ENCODE measurements at regions not wholly inside any gene's neighbourhood (a gene's known extent, or its start where the extent isn't known, plus 50 kb on each side); places are given as distances from the start of the nearest gene placed in this dataset.

- ChIA-PET CTCF (no interaction called here), POLR2A (no interaction called here)
- Mint-ChIP-seq H3K9me3 (peaks cover 4% of the 10 kb centered on the region), H3K4me3 (no peak overlapping the region), H3K4me1 (no peaks in the 10 kb centered on the region), H3K36me3 (ENCODE audit: low read depth) (no peaks in the 10 kb centered on the region), H3K27ac (no peak overlapping the region), H3K27me3 (no peaks in the 10 kb centered on the region)
- DNase-seq = no peak
These were observed 441.4 kb downstream of the COL12A1 start for GRCh38 chr6:74764486-74764885.

GRCh38 chr6:74762841-74763240, 443.0 kb downstream of the COL12A1 start:
- Mint-ChIP-seq H3K4me3 (no peak overlapping the region), H3K9me3 (peaks cover 4% of the 10 kb centered on the region), H3K27ac (no peak overlapping the region), H3K27me3 (no peaks in the 10 kb centered on the region), H3K36me3 (ENCODE audit: low read depth) (no peaks in the 10 kb centered on the region), H3K4me1 (no peaks in the 10 kb centered on the region)
- ChIA-PET CTCF (no interaction called here), POLR2A (no interaction called here)
- DNase-seq = no peak

GRCh38 chr6:74757813-74758212, 448.0 kb downstream of the COL12A1 start:
- H3K4me1 Mint-ChIP-seq = no peaks in the 10 kb centered on the region
- no peak overlapping the region for H3K27ac Mint-ChIP-seq
- ChIA-PET CTCF (no interaction called here), POLR2A (no interaction called here)
- DNase-seq = no peak
- H3K36me3 Mint-ChIP-seq (ENCODE audit: low read depth) = no peaks in the 10 kb centered on the region
- H3K27me3 Mint-ChIP-seq = no peaks in the 10 kb centered on the region
- no peak overlapping the region for H3K4me3 Mint-ChIP-seq
- H3K9me3 Mint-ChIP-seq = no peaks in the 10 kb centered on the region

GRCh38 chr6:74756923-74757322, 448.9 kb downstream of the COL12A1 start:
- H3K36me3 Mint-ChIP-seq (ENCODE audit: low read depth) = no peaks in the 10 kb centered on the region
- DNase-seq = no peak
- CTCF ChIA-PET = no interaction called here
- no peaks in the 10 kb centered on the region for H3K9me3 Mint-ChIP-seq
- H3K4me1 Mint-ChIP-seq = no peaks in the 10 kb centered on the region
- no peaks in the 10 kb centered on the region for H3K27me3 Mint-ChIP-seq
- no peak overlapping the region for H3K27ac Mint-ChIP-seq
- H3K4me3 Mint-ChIP-seq = no peak overlapping the region
- POLR2A ChIA-PET = no interaction called here

- no peaks in the 10 kb centered on the region for H3K27me3 Mint-ChIP-seq
- H3K4me1 Mint-ChIP-seq = no peaks in the 10 kb centered on the region
- POLR2A ChIA-PET = no interaction called here
- no peaks in the 10 kb centered on the region for H3K9me3 Mint-ChIP-seq
- CTCF ChIA-PET = no interaction called here
- no peak overlapping the region for H3K27ac Mint-ChIP-seq
- DNase-seq = no peak
- no peaks in the 10 kb centered on the region for H3K36me3 Mint-ChIP-seq (ENCODE audit: low read depth)
- H3K4me3 Mint-ChIP-seq = no peak overlapping the region
These were observed 450.1 kb downstream of the COL12A1 start for GRCh38 chr6:74755778-74756177.

- ChIA-PET CTCF (no interaction called here), POLR2A (no interaction called here)
- H3K27me3 Mint-ChIP-seq = no peaks in the 10 kb centered on the region
- DNase-seq = no peak
- H3K4me1 Mint-ChIP-seq = no peaks in the 10 kb centered on the region
- no peak overlapping the region for H3K27ac Mint-ChIP-seq
- no peak overlapping the region for H3K4me3 Mint-ChIP-seq
- no peaks in the 10 kb centered on the region for H3K36me3 Mint-ChIP-seq (ENCODE audit: low read depth)
- no peaks in the 10 kb centered on the region for H3K9me3 Mint-ChIP-seq
These were observed 450.7 kb downstream of the COL12A1 start for GRCh38 chr6:74755196-74755595.

GRCh38 chr6:74753883-74754600, 451.8 kb downstream of the COL12A1 start:
- H3K4me1 Mint-ChIP-seq = no peaks in the 10 kb centered on the region
- H3K27me3 Mint-ChIP-seq = no peaks in the 10 kb centered on the region
- no peak for DNase-seq
- no peak overlapping the region for H3K4me3 Mint-ChIP-seq
- H3K9me3 Mint-ChIP-seq = no peaks in the 10 kb centered on the region
- ChIA-PET POLR2A (no interaction called here), CTCF (no interaction called here)
- no peak overlapping the region for H3K27ac Mint-ChIP-seq
- H3K36me3 Mint-ChIP-seq (ENCODE audit: low read depth) = no peaks in the 10 kb centered on the region

GRCh38 chr6:74752303-74752702, 453.6 kb downstream of the COL12A1 start:
- DNase-seq = no peak
- POLR2A ChIA-PET = no interaction called here
- Mint-ChIP-seq H3K27me3 (no peaks in the 10 kb centered on the region), H3K4me3 (no peak overlapping the region), H3K27ac (no peak overlapping the region), H3K9me3 (no peaks in the 10 kb centered on the region), H3K36me3 (ENCODE audit: low read depth) (no peaks in the 10 kb centered on the region), H3K4me1 (no peaks in the 10 kb centered on the region)
- CTCF ChIA-PET = no interaction called here

- DNase-seq = no peak
- no peaks in the 10 kb centered on the region for H3K9me3 Mint-ChIP-seq
- no peak overlapping the region for H3K4me3 Mint-ChIP-seq
- no peaks in the 10 kb centered on the region for H3K27me3 Mint-ChIP-seq
- H3K4me1 Mint-ChIP-seq = no peaks in the 10 kb centered on the region
- POLR2A ChIA-PET = no interaction called here
- no peaks in the 10 kb centered on the region for H3K36me3 Mint-ChIP-seq (ENCODE audit: low read depth)
- H3K27ac Mint-ChIP-seq = no peak overlapping the region
- CTCF ChIA-PET = no interaction called here
These were observed 455.0 kb downstream of the COL12A1 start for GRCh38 chr6:74750826-74751225.

- ChIA-PET CTCF (no interaction called here), POLR2A (no interaction called here)
- no peaks in the 10 kb centered on the region for H3K27me3 Mint-ChIP-seq
- no peaks in the 10 kb centered on the region for H3K36me3 Mint-ChIP-seq (ENCODE audit: low read depth)
- H3K27ac Mint-ChIP-seq = no peak overlapping the region
- no peak for DNase-seq
- H3K4me1 Mint-ChIP-seq = no peaks in the 10 kb centered on the region
- no peak overlapping the region for H3K4me3 Mint-ChIP-seq
- H3K9me3 Mint-ChIP-seq = no peaks in the 10 kb centered on the region
These were observed 456.4 kb downstream of the COL12A1 start for GRCh38 chr6:74749211-74750147.

GRCh38 chr6:74745670-74746069, 460.2 kb downstream of the COL12A1 start:
- no peaks in the 10 kb centered on the region for H3K36me3 Mint-ChIP-seq (ENCODE audit: low read depth)
- H3K4me3 Mint-ChIP-seq = no peak overlapping the region
- no peak for DNase-seq
- no peaks in the 10 kb centered on the region for H3K4me1 Mint-ChIP-seq
- ChIA-PET POLR2A (no interaction called here), CTCF (no interaction called here)
- no peaks in the 10 kb centered on the region for H3K27me3 Mint-ChIP-seq
- H3K9me3 Mint-ChIP-seq = no peaks in the 10 kb centered on the region
- H3K27ac Mint-ChIP-seq = no peak overlapping the region

- Mint-ChIP-seq H3K4me1 (no peaks in the 10 kb centered on the region), H3K27me3 (no peaks in the 10 kb centered on the region), H3K4me3 (no peak overlapping the region), H3K36me3 (ENCODE audit: low read depth) (no peaks in the 10 kb centered on the region), H3K9me3 (no peaks in the 10 kb centered on the region), H3K27ac (no peak overlapping the region)
- DNase-seq = no peak
- ChIA-PET CTCF (no interaction called here), POLR2A (no interaction called here)
These were observed 462.9 kb downstream of the COL12A1 start for GRCh38 chr6:74742793-74743508.

- POLR2A ChIA-PET = no interaction called here
- CTCF ChIA-PET = no interaction called here
These were observed 464.2 kb downstream of the COL12A1 start for GRCh38 chr6:74741646-74742045.

More at GRCh38 chr6:74741646-74742045, 464.2 kb downstream of the COL12A1 start:
- Mint-ChIP-seq H3K4me3 (no peak overlapping the region), H3K4me1 (no peaks in the 10 kb centered on the region), H3K9me3 (no peaks in the 10 kb centered on the region), H3K36me3 (ENCODE audit: low read depth) (no peaks in the 10 kb centered on the region), H3K27me3 (no peaks in the 10 kb centered on the region), H3K27ac (no peak overlapping the region)
- no peak for DNase-seq

Data from activated CD4-positive, alpha-beta memory T cell treated with anti-CD3 and anti-CD28 coated beads, Interleukin-2, amount 10 ng/mL, durations not matched to agents 7 days and 5 days (primary cell).